Activated T-helper 2 cell treated with anti-CD3 and anti-CD28 coated beads, Interferon-gamma antibody, Interleukin-2, Interleukin-4, amounts not matched to agents 10 μg/mL and 5 μg/mL and 100 μg/mL, durations not matched to agents 14 hours and 24 hours and 36 hours (primary cell): ENCODE measurements at regions not wholly inside any gene's neighbourhood (a gene's known extent, or its start where the extent isn't known, plus 50 kb on each side); places are given as distances from the start of the nearest gene placed in this dataset.

Experiments
- DNase-seq: peaks from one replicate; pipeline ENCODE4 v3.0.0; 2021; ENCODE audit warnings: low spot score
- H3K27ac Mint-ChIP-seq: one replicate; pipeline ENCODE4 v1.8.0; 2021; ENCODE audit warnings: mixed read lengths
- H3K27me3 Mint-ChIP-seq: one replicate; pipeline ENCODE4 v1.8.0; 2021; ENCODE audit warnings: low read depth, mixed read lengths
- H3K36me3 Mint-ChIP-seq: one replicate; pipeline ENCODE4 v1.8.0; 2021; ENCODE audit warnings: low read depth, mixed read lengths
- H3K4me1 Mint-ChIP-seq: one replicate; pipeline ENCODE4 v1.8.0; 2021; ENCODE audit warnings: low read depth, mixed read lengths
- H3K4me3 Mint-ChIP-seq: one replicate; pipeline ENCODE4 v1.8.0; 2021; ENCODE audit warnings: low read depth, mild to moderate bottlenecking, moderate library complexity, mixed read lengths
- H3K9me3 Mint-ChIP-seq: one replicate; pipeline ENCODE4 v1.8.0; 2021; ENCODE audit warnings: mixed read lengths
- intact Hi-C: fragments of 100-400 bp; cut with micrococcal nuclease; formaldehyde crosslinking; loops from one replicate; pipeline ENCODE4 v1.15.1; 2023

DNA sequence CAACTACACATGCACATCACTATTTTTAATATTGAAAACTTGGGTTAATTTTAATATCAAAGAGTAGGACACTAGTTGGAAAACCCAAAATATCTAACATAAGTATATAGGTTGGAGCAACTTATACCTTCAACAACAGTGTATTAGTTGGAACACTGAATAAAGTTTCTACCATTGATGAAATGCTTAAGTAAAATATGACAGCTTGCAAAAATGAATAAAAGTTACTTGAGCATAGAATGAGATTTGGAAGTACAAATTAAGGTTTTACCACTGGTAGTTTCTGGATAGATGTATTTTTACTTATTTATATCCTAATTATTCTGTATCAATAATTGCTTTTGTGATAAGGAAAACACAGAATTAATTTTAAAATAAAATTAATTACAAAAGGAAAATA is 1079.6 kb downstream of the ADGRL3 start:
- Mint-ChIP-seq H3K27me3 (no peaks in the 10 kb centered on the region), H3K27ac (no peak overlapping the region), H3K9me3 (peaks cover 39% of the 10 kb centered on the region), H3K4me1 (no peaks in the 10 kb centered on the region), H3K4me3 (no peak overlapping the region), H3K36me3 (no peaks in the 10 kb centered on the region)
- intact Hi-C loops: no loop called here
- no peak for DNase-seq

- H3K9me3 Mint-ChIP-seq: peaks cover 45% of the 10 kb centered on the region
- intact Hi-C loops: no loop called here
- no peak overlapping the region for H3K4me3 Mint-ChIP-seq
- H3K27me3 Mint-ChIP-seq: no peaks in the 10 kb centered on the region
- no peaks in the 10 kb centered on the region for H3K4me1 Mint-ChIP-seq
- H3K36me3 Mint-ChIP-seq: no peaks in the 10 kb centered on the region
- no peak for DNase-seq
- no peak overlapping the region for H3K27ac Mint-ChIP-seq
Measured at GRCh38 chr4:62275470-62275869, 1075.3 kb downstream of the ADGRL3 start.

DNA sequence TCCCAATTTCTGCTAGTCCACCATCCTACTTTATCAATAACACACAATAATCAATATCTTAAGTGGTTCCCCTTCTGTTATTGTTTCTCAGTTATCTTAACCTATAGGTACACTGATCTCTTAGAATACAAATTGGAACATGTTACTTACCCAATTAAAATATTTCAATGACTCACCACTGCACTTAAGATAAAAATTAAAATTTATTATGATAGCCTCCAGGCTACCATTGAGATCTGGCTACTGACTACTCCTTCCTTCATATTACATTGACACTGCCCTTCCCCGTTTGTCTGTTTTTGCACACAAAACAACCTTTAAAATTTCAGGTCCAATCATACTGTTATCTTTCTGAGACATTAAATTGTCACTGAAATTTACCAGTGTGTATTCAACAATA is 1074.7 kb downstream of the ADGRL3 start:
- intact Hi-C loops: no loop called here
- H3K4me3 Mint-ChIP-seq: no peak overlapping the region
- no peaks in the 10 kb centered on the region for H3K27me3 Mint-ChIP-seq
- H3K9me3 Mint-ChIP-seq: peaks cover 46% of the 10 kb centered on the region
- no peak overlapping the region for H3K27ac Mint-ChIP-seq
- H3K36me3 Mint-ChIP-seq: no peaks in the 10 kb centered on the region
- no peak for DNase-seq
- H3K4me1 Mint-ChIP-seq: no peaks in the 10 kb centered on the region

- no peak for DNase-seq
- Mint-ChIP-seq H3K4me1 (no peaks in the 10 kb centered on the region), H3K36me3 (no peaks in the 10 kb centered on the region), H3K27ac (no peak overlapping the region), H3K4me3 (no peak overlapping the region), H3K9me3 (peaks cover 36% of the 10 kb centered on the region), H3K27me3 (no peaks in the 10 kb centered on the region)
- intact Hi-C loops: no loop called here
Measured at GRCh38 chr4:62271107-62271506, 1071.0 kb downstream of the ADGRL3 start.

DNA sequence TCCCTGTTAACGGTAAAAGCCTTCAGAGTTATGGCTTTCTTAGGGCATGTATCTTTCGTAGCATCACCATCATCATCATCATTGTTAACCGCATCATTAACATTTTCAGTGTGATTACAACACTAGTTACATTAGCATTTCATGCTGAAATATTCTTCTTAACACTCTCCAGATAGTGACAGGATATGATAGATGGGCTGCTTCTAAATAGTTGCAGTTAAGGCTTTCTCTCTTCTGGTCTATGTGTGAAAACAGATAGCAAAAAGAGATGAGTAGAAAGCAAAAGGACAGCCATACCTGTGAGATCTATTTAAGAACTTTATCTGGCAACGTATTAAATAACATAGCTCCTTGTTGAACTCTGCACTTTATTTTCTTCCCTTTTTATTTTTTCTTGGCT is 1069.8 kb downstream of the ADGRL3 start:
- no peak for DNase-seq
- Mint-ChIP-seq H3K36me3 (no peaks in the 10 kb centered on the region), H3K4me1 (no peaks in the 10 kb centered on the region), H3K4me3 (no peak overlapping the region), H3K27ac (no peak overlapping the region), H3K27me3 (no peaks in the 10 kb centered on the region), H3K9me3 (peaks cover 32% of the 10 kb centered on the region)
- intact Hi-C loops: no loop called here

DNA sequence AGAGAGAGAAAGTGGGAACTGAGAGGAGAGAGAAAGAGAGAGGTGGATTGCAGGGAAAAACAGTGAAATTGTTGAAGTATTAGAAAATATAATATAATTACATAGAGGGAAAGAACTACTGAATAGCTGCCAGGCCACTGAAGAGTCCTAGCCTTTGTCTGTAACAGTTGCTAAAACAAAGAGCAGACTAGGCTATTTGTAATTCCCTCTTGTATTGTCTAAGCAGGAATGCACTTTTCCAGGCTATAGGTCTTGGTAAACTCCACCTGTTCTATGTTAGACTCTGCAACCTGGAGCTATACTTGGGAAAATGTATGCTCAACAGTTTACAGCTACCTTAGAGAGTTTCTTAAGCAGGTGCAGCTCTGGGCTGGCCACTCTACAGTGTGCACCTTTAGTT is 1063.3 kb downstream of the ADGRL3 start:
- DNase-seq: no peak
- Mint-ChIP-seq H3K36me3 (no peaks in the 10 kb centered on the region), H3K4me3 (no peak overlapping the region), H3K9me3 (peaks cover 16% of the 10 kb centered on the region), H3K4me1 (no peaks in the 10 kb centered on the region), H3K27me3 (no peaks in the 10 kb centered on the region), H3K27ac (no peak overlapping the region)
- intact Hi-C loops: no loop called here

DNA sequence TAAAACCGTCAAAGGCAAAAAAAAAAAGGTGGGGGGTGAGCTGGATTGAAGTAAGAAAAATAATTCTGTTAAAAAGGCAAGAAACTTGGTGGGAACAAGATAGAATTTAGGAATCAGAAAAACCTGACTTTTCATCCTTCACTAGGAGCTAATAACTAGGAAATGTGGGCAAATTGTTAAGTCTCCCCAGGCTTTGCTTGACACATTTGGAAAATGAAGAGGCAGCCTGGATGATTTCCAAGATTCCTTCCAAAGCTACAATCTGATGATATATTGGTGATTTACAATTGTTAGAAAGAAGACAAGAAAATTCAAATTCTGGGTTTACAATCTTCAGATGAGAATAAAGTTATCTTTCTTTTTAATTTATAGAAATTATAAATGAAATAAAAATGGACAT is 1062.5 kb downstream of the ADGRL3 start:
- intact Hi-C loops: no loop called here
- Mint-ChIP-seq H3K36me3 (no peaks in the 10 kb centered on the region), H3K27ac (no peak overlapping the region), H3K9me3 (peaks cover 12% of the 10 kb centered on the region), H3K4me1 (no peaks in the 10 kb centered on the region), H3K27me3 (no peaks in the 10 kb centered on the region), H3K4me3 (no peak overlapping the region)
- no peak for DNase-seq

- DNase-seq: no peak
- Mint-ChIP-seq H3K9me3 (peaks cover 18% of the 10 kb centered on the region), H3K4me1 (no peaks in the 10 kb centered on the region), H3K4me3 (no peak overlapping the region), H3K36me3 (no peaks in the 10 kb centered on the region), H3K27me3 (no peaks in the 10 kb centered on the region), H3K27ac (no peak overlapping the region)
- intact Hi-C loops: no loop called here
Measured at GRCh38 chr4:62260254-62260653, 1060.1 kb downstream of the ADGRL3 start.

DNA sequence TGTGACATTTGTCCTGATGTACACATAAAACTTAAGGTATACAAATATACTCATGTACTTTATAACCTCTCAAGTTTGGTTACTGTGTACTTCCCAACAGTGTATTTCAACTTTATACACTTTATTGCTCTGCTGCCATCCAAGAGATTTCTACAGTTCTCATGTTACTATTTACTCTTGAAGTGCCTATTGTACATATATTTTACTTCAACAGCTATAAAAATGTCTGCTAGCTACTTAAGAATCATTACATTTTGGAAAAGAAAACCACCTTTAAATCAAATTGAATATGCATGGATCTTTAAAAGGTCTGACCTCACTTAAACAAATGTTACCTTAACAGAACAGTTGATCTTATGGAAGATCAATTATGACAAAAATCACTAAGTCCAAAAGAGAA is 1056.4 kb downstream of the ADGRL3 start:
- Mint-ChIP-seq H3K36me3 (no peaks in the 10 kb centered on the region), H3K9me3 (peaks cover 15% of the 10 kb centered on the region), H3K4me3 (no peak overlapping the region), H3K27me3 (no peaks in the 10 kb centered on the region), H3K27ac (no peak overlapping the region), H3K4me1 (no peaks in the 10 kb centered on the region)
- intact Hi-C loops: no loop called here
- no peak for DNase-seq

DNA sequence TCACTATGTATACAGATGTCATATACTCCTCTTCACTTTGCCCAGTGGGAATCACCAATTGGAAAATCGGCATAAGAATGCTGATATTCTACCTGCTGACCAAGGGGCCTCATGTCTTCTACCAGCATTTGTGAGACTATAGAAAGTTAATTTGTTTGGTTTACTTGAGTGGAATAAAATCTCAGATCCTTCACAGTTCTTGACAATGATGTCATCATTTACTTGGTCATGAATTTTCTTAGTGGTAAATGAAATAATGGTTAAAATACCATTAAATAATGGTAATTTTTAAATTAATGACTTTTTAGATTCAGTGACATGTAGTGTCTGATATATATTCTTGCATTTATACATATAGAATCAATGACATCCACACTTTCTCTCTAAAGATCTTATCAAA is 1052.6 kb downstream of the ADGRL3 start:
- no peak overlapping the region for H3K4me3 Mint-ChIP-seq
- H3K36me3 Mint-ChIP-seq: no peaks in the 10 kb centered on the region
- no peaks in the 10 kb centered on the region for H3K27me3 Mint-ChIP-seq
- H3K4me1 Mint-ChIP-seq: no peaks in the 10 kb centered on the region
- intact Hi-C loops: no loop called here
- H3K27ac Mint-ChIP-seq: no peak overlapping the region
- peaks cover 22% of the 10 kb centered on the region for H3K9me3 Mint-ChIP-seq
- DNase-seq: no peak

DNA sequence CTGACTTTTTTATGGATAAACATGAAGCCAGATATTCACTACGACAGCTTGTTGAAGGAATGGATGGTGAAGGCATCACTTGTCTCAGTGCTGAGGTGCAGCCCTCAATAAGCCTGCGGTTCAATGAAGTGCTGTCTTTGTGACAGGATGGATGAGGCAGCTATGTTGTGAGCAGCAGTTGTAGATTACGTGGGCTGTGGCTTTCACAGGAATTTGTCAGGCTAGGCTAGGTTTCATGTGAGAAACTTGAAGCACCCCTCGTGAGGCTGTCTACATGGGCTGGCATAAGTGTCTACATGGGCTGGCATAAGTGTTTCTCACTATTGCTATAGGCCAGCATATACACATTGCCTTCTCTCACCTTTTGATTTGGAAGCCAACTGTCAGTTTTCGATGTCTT is 1050.0 kb downstream of the ADGRL3 start:
- intact Hi-C loops: no loop called here
- no peak for DNase-seq
- Mint-ChIP-seq H3K27ac (no peak overlapping the region), H3K4me1 (no peaks in the 10 kb centered on the region), H3K27me3 (no peaks in the 10 kb centered on the region), H3K36me3 (no peaks in the 10 kb centered on the region), H3K4me3 (no peak overlapping the region), H3K9me3 (peaks cover 17% of the 10 kb centered on the region)

GRCh38 chr4:62243895-62244294 is 1043.8 kb downstream of the ADGRL3 start:
- intact Hi-C loops: no loop called here
- H3K27me3 Mint-ChIP-seq: no peaks in the 10 kb centered on the region
- H3K4me1 Mint-ChIP-seq: no peaks in the 10 kb centered on the region
- H3K36me3 Mint-ChIP-seq: no peaks in the 10 kb centered on the region
- no peak for DNase-seq
- H3K9me3 Mint-ChIP-seq: peaks cover 24% of the 10 kb centered on the region
- H3K27ac Mint-ChIP-seq: no peak overlapping the region
- no peak overlapping the region for H3K4me3 Mint-ChIP-seq

- DNase-seq: no peak
- H3K27ac Mint-ChIP-seq: no peak overlapping the region
- intact Hi-C loops: no loop called here
- no peak overlapping the region for H3K4me3 Mint-ChIP-seq
- H3K9me3 Mint-ChIP-seq: peaks cover 22% of the 10 kb centered on the region
- no peaks in the 10 kb centered on the region for H3K36me3 Mint-ChIP-seq
- H3K27me3 Mint-ChIP-seq: no peaks in the 10 kb centered on the region
- H3K4me1 Mint-ChIP-seq: no peaks in the 10 kb centered on the region
Measured at GRCh38 chr4:62235911-62236310, 1035.8 kb downstream of the ADGRL3 start.

DNA sequence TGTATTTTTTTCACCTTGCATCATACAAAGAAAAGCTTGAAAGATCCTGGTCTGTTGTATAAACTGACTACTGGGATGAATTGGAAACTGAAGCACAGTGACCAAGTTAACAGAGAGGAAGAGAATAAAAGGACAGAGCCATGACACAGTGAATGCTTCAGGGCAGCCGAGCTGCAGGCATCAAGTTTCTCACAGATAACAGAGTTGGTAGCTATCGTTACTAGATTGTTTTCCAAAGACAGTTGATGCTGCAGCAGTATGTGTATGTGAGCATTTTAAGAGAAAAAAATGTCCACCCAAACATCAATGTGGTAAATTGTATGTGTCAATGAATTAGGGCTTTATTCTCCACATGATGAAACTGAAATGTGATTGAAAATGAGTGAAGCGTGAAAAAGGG is 1032.7 kb downstream of the ADGRL3 start:
- no peak for DNase-seq
- peaks cover 19% of the 10 kb centered on the region for H3K9me3 Mint-ChIP-seq
- no peaks in the 10 kb centered on the region for H3K27me3 Mint-ChIP-seq
- H3K4me3 Mint-ChIP-seq: no peak overlapping the region
- H3K4me1 Mint-ChIP-seq: no peaks in the 10 kb centered on the region
- H3K36me3 Mint-ChIP-seq: no peaks in the 10 kb centered on the region
- H3K27ac Mint-ChIP-seq: no peak overlapping the region
- intact Hi-C loops: no loop called here
